WTC11 (cell line): ENCODE measurements at regions not wholly inside any gene's neighbourhood (a gene's known extent, or its start where the extent isn't known, plus 50 kb on each side); places are given as distances from the start of the nearest gene placed in this dataset.

Experiments
- CREB1 ChIP-seq: sonication (generic); formaldehyde crosslinking; IDR thresholded peaks from 2 replicates; pipeline ENCODE4 v1.8.0; 2023; ENCODE audit warnings: mild to moderate bottlenecking, missing genetic modification reagents
- FOXK1 ChIP-seq: sonication (generic); formaldehyde crosslinking; IDR thresholded peaks from 2 replicates; pipeline ENCODE4 v1.8.0; 2022; ENCODE audit warnings: mild to moderate bottlenecking, moderate library complexity, missing genetic modification reagents
- SMAD3 ChIP-seq: sonication (generic); formaldehyde crosslinking; IDR thresholded peaks from 2 replicates; pipeline ENCODE4 v1.8.0; 2022; ENCODE audit warnings: missing genetic modification reagents, mild to moderate bottlenecking, borderline replicate concordance
- TEAD4 ChIP-seq: sonication (generic); formaldehyde crosslinking; IDR thresholded peaks from 2 replicates; pipeline ENCODE4 v1.8.0; 2022; ENCODE audit warnings: mild to moderate bottlenecking, missing genetic modification reagents
- TF ChIP-seq, protein P1 (sequence below): fragments of 200-600 bp; IDR thresholded peaks from 2 replicates; pipeline ENCODE4 v1.8.0; 2022; ENCODE audit warnings: antibody characterized with exemption

DNA sequence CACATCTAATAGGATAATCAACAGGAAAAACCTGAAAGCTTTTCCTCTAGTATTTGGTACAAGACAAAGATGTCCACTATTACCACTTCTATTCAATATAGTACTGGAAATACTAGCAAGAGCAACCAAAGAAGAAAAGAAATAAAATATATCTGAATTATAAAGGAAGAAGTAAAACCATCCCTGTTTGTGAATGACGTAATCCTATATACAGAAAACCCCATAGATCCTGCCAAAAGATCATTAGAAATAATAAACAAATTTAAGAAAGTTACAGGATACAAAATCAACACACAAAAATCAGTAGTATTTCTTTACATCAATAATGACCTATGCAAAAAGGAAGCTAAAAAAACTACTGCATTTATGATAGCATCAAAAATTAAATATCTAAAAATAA lies 1191.3 kb upstream of the C9orf72 start:
- TF ChIP-seq, protein P1, sequence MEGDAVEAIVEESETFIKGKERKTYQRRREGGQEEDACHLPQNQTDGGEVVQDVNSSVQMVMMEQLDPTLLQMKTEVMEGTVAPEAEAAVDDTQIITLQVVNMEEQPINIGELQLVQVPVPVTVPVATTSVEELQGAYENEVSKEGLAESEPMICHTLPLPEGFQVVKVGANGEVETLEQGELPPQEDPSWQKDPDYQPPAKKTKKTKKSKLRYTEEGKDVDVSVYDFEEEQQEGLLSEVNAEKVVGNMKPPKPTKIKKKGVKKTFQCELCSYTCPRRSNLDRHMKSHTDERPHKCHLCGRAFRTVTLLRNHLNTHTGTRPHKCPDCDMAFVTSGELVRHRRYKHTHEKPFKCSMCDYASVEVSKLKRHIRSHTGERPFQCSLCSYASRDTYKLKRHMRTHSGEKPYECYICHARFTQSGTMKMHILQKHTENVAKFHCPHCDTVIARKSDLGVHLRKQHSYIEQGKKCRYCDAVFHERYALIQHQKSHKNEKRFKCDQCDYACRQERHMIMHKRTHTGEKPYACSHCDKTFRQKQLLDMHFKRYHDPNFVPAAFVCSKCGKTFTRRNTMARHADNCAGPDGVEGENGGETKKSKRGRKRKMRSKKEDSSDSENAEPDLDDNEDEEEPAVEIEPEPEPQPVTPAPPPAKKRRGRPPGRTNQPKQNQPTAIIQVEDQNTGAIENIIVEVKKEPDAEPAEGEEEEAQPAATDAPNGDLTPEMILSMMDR: no peak
- TF ChIP-seq FOXK1 (CRISPR knock-in tag): no peak
- TF ChIP-seq CREB1 (CRISPR knock-in tag): no peak
- no peak for TF ChIP-seq SMAD3 (CRISPR knock-in tag)
- no peak for TF ChIP-seq TEAD4
